SKM-1 treated with dmso at 0.1 percent for 144 hours (cell line): ENCODE measurements at regions not wholly inside any gene's neighbourhood (a gene's known extent, or its start where the extent isn't known, plus 50 kb on each side); places are given as distances from the start of the nearest gene placed in this dataset.

ENCODE experiments used
- DNase-seq: peaks from one replicate; lab custom pipeline; 2025; ENCODE audit not compliant: unreplicated experiment; lab: John Stamatoyannopoulos, UW

- no peak for DNase-seq
Measured at GRCh38 chr11:134529212-134530096, 117.4 kb upstream of the B3GAT1 start.

- no peak for DNase-seq
Measured at GRCh38 chr11:134528453-134528852, 116.4 kb upstream of the B3GAT1 start.

DNA sequence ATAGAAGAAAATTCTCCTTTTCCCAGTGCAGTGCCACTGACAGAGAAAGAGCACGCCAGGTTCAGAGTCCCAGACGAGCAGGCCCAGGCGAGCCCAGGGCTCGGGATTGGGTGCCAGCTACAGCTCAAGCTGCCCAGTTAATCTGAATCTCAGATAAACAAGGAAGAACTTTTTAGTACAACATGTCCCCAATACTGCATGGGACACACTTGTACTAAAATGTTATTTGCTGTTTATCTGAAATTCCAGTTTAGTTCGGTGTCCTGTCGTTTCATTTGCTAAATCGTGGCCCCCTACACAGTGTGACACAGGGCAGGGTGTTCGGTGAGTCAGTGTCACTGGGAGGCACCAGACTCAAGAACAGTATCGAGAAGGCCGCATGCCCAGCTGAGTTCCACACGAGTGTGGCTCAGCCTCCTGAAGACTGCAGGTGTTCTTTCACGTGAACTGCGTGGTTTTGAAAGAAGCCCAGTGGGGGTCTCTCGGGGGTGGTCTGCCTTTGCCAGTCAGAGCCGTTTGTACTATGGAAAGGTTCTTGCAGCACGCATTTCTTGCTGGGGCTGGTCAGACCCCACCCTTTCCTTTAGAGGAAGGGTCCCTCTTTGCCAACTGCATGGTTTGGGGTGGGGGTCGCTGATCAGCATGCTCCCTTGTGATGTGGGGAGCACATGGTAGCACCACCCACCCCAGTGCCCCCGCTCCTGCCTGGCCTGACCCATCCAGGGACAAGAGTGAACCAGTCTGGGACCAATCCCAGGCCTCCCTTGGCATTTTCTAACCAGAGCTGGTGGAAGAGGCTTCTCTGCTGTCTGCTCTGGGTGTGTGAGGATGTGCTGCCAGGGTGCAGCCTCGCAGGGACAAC lies 115.6 kb upstream of the B3GAT1 start:
- no peak for DNase-seq

DNA sequence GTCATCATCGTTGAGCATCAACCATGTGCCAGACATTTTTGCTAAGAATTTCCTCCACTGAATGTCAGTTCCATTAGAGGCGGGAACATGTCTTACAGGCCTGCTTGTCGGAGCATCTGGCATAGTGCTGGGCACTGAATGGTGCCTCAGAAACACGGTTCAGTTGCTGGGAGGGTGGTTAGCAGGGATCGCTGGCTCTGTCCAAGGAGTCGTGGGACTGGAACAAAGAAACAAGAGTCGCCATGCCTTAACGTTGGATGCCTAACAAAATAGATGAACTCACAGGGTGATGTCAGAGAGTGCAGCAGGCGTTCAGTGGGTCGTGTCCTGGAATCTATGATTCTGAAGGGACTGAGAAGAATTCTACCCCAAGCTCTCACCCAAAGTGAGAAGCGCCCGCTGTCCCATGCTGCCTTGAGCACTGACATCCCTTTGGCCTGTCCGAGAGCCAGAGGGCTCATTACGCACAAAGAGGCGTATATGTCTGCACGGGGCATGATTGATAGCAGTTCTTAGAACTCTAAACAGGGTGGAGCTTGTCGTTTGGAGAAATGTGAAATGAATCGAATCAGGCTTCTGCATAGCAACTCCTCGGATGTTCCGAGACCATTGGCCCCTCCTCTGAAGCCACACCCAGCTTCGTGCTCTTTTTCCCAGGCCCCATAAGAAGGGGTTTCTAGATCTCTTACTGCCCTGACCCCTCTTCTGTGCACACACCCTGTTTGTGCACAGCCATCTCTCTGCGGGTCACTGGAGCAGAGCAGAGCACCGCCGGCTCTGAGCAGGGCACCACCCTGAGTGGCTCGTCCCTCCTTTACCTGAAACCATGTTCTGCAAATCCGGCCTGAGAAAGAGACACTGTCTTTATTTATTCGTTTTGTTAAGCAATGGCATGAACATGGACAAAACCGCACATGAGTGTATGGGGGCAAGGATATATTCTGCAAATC lies 113.1 kb upstream of the B3GAT1 start:
- no peak for DNase-seq

DNA sequence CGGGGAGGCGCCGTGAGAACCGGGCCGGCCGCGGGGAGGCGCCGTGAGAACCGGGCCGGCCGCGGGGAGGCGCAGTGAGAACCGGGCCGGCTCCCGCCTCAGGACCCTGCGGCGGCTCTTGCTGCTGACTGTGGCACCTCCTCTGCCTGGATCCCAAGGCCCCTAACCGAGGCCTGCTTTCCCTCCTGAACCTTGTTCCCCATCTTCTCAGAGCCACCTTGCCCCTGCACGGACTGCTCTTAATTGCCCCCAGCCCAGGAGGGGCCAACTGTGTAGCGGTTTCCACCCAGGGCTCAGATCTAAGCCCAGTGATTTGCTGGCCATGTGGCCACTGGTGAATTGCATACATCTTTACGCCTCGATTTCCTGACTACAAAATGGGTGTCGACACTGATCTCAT lies 112.2 kb upstream of the B3GAT1 start:
- no peak for DNase-seq

GRCh38 chr11:134522782-134523570 lies 110.9 kb upstream of the B3GAT1 start:
- no peak for DNase-seq

DNA sequence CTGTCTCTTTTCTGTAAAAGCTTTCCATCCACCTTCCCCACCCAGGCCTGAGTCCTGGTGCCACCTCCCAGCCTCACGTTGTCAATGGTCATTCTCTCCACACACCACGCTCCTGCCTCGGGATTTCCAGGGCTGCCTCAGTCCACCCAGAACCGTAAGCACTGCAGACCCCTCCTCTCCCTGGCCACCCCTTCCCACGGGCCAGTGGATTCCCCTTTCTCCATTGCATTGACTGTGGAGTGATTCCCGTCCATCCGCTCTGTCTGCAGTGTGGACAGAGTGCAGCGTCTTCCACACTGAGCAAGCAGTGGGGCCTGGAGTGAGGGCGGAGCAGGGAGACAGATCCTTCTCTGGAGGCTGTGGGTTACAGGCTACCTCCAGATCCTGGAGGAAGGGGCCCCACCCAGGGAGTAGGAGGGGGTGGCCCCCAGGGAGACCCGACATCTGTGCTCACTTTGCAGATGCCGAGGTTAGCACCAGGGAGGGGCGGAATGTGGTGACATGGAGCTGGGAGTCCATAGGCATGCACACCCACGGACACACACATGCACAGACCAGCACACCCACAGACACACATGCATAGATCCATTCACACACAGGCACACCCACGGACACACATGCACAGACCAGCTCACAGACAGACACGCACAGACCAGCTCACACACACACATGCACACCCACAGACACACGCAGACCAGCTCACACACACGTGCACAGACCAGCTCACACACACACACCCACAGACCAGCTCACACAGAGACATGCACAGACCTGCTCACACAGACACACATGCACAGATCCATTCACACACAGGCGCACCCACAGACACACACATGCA lies 109.6 kb upstream of the B3GAT1 start:
- DNase-seq, result no peak

GRCh38 chr11:134521001-134521400 lies 109.0 kb upstream of the B3GAT1 start:
- DNase-seq, result no peak

GRCh38 chr11:134519788-134520187 lies 107.7 kb upstream of the B3GAT1 start:
- DNase-seq, result no peak

GRCh38 chr11:134519390-134519750 lies 107.3 kb upstream of the B3GAT1 start:
- no peak for DNase-seq

DNA sequence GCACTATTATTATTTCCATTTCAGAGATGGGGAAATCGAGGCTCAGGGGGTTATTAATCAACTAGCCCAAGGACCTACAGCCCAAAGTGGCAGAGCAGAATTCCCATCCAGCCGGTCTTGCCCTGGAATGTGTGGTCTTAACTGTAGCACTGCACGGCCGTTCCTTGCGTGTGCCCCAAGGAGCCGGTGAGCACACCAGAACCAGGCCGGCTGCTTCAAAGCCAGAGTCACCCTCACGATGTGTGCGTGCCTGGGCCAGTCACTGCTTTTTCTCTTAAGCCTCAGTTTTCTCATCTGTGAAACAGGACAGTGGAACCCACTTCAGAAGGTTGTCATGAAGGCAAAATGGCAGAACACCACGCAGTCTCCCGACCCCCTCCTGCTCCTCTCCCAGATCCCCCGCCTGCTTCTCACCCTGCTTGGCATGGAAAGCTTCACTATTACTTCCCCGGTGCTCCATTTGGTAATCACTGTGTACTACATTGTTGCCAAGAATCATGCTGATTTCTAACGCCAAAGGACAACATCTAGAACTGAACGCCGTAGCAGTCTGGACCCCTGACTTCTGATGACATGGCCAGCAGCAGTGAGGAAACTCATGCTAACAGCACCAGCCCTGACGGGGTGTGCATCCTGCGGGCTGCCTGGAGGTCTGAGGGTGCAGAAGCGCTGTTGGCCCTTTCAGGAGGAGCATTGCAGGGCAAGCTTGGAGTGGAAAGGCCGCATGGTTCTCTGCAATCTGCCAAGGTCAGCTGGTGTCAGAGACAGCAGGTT lies 106.8 kb upstream of the B3GAT1 start:
- DNase-seq, result no peak

DNA sequence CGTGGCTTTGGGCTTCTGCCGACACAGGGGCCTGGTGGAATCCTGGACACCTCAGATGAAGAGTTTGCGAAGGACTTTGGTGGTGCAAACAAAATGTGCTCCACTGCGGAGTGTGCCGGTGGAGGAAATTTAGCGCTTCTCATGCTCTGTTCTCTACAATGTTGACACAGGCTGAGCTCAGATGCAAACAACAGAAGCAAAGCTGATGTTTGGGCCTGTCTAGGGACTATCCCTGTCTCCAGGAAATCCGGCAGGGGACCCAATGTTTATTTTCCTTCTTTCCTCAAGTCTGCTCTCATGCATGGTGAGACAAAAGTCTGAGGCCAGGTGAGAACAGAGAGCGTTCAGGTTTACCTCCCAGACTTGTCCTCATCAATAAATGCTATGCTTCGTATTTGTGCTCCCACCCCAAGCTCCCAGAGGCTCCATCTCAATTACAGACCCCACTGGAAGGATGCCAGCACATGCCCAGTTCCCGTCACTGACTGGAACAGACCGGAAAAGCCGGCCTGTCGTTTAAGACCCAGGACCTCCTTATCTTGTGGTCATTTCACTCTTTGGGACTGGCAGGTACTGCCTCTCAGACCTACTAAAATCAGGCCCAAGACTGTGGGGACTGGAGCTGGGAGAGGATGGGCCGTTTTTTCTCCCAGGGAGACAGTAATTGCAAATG lies 105.7 kb upstream of the B3GAT1 start:
- DNase-seq, result no peak

GRCh38 chr11:134517115-134517514 lies 105.1 kb upstream of the B3GAT1 start:
- no peak for DNase-seq

DNA sequence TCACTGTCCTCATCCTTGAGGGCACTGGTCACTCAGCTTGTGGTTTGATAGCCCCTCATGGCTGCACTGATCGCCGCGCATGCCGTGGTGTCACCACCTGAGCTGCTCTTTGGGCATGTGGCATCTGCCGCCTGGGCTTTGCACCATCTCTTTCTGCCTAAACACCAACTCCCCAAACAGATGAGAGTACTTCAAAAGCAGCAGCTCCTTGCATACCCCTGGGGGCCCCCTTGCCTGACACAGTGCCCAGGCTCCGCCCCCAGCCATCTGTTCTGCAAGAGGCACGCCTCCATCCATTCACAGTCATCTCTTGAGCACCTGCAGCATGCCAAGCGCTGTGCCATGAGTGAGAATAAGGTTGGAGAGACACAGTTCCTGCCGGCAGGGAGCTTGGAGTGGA lies 104.5 kb upstream of the B3GAT1 start:
- DNase-seq, result no peak

- DNase-seq, result no peak
Measured at GRCh38 chr11:134515081-134515960, 103.3 kb upstream of the B3GAT1 start.

- no peak for DNase-seq
Measured at GRCh38 chr11:134514354-134514951, 102.4 kb upstream of the B3GAT1 start.
